GM12878 (cell line): ENCODE measurements at regions not wholly inside any gene's neighbourhood (a gene's known extent, or its start where the extent isn't known, plus 50 kb on each side); places are given as distances from the start of the nearest gene placed in this dataset.

ENCODE experiments used
- ATAC-seq: fragments of 200-7000 bp; cut with Tn5 transposase; 3 replicates; pipeline ENCODE4 v1.9.1; 2020; ENCODE audit warnings: mild to moderate bottlenecking, moderate library complexity
- BruUV-seq: library from RNA; stranded (reverse); fragments of 400-500 nt; replicated peaks from 2 replicates; lab custom pipeline; 2021; lab: Mats Ljungman, UMichigan
- CTCF ChIA-PET: fragments of 300-600 bp; sonication (Branson Sonifier 250); formaldehyde crosslinking; extraction: SDS; loops from one replicate; lab custom pipeline; 2021; ENCODE audit warnings: inconsistent platforms; lab: Yijun Ruan, JAX
- POLR2A ChIA-PET: fragments of 350-600 bp; formaldehyde crosslinking; extraction: SDS; loops from one replicate; lab custom pipeline; 2021; ENCODE audit warnings: inconsistent platforms; lab: Charles Lee
- RAD21 ChIA-PET: fragments of 300-600 bp; sonication (Branson Sonifier 250); formaldehyde crosslinking; loops from one replicate; lab custom pipeline; 2023; ENCODE audit warnings: antibody characterized with exemption; ENCODE audit not compliant: unreplicated experiment; lab: Charles Lee
- SMC1A ChIA-PET: fragments of 300-600 bp; sonication (Branson Sonifier 250); formaldehyde crosslinking; loops from one replicate; lab custom pipeline; 2023; ENCODE audit not compliant: unreplicated experiment, uncharacterized antibody; lab: Charles Lee
- DNase-seq: peaks from one replicate; pipeline ENCODE4 v3.0.0-alpha.2; 2011; ENCODE audit warnings: low read depth, low spot score
- FAIRE-seq: peaks from 3 replicates; lab custom pipeline; 2011; peaks lifted over from hg19 to GRCh38; lab: Jason Lieb, UNC
- H2AFZ ChIP-seq: 2 replicates; pipeline ENCODE4 v1.6.0; 2011; ENCODE audit warnings: low read depth, low read length, control low read depth; ENCODE audit not compliant: control insufficient read depth
- H3K27ac ChIP-seq: 2 replicates; pipeline ENCODE4 v1.5.1; 2011; ENCODE audit warnings: control low read depth; ENCODE audit not compliant: control insufficient read depth, insufficient read depth
- H3K27me3 ChIP-seq, 2 experiments: replicated peaks in 1 of 2; 2 replicates each; pipeline versions ENCODE4 v1.6.0 to v1.6.1; 2011; ENCODE audit warnings: low read length in 1 of 2; ENCODE audit not compliant: control insufficient read depth in 2 of 2, insufficient read depth in 2 of 2
- H3K36me3 ChIP-seq, 2 experiments: 2 replicates each; pipeline ENCODE4 v1.5.1; 2011; ENCODE audit warnings: low read length in 1 of 2; ENCODE audit not compliant: control insufficient read depth in 2 of 2, insufficient read depth in 2 of 2
- H3K4me1 ChIP-seq: 2 replicates; pipeline ENCODE4 v1.6.1; 2011; ENCODE audit warnings: mild to moderate bottlenecking, low read length, moderate library complexity, mixed read lengths; ENCODE audit not compliant: control insufficient read depth, insufficient read depth
- H3K4me2 ChIP-seq: 2 replicates; pipeline ENCODE4 v1.6.0; 2011; ENCODE audit warnings: control low read depth; ENCODE audit not compliant: control insufficient read depth, insufficient read depth
- H3K4me3 ChIP-seq: fragments of 200-600 bp; sonication (generic); 2 replicates; pipeline ENCODE4 v1.5.1; 2016
- H3K79me2 ChIP-seq: 2 replicates; pipeline ENCODE4 v1.6.0; 2011; ENCODE audit warnings: low read length; ENCODE audit not compliant: control insufficient read depth, insufficient read depth
- H3K9ac ChIP-seq: 2 replicates; pipeline ENCODE4 v1.8.0; 2011; ENCODE audit warnings: low read length, control low read depth, mixed read lengths; ENCODE audit not compliant: control insufficient read depth, insufficient read depth
- H3K9me3 ChIP-seq: replicated peaks from 3 replicates; pipeline ENCODE4 v1.5.1; 2011; ENCODE audit warnings: mild to moderate bottlenecking, low read length; ENCODE audit not compliant: control insufficient read depth, insufficient read depth
- H4K20me1 ChIP-seq: 2 replicates; pipeline ENCODE4 v1.6.0; 2011; ENCODE audit not compliant: control insufficient read depth, insufficient read depth
- CREB1 ChIP-seq: IDR thresholded peaks from 2 replicates; pipeline ENCODE4 v1.6.1; 2012; ENCODE audit warnings: low read depth, mild to moderate bottlenecking, inconsistent platforms
- CREM ChIP-seq: IDR thresholded peaks from 2 replicates; pipeline ENCODE4 v1.6.1; 2014; ENCODE audit warnings: antibody characterized with exemption, low read depth
- MEF2A ChIP-seq: IDR thresholded peaks from 2 replicates; pipeline ENCODE4 v1.6.1; 2011; ENCODE audit warnings: low read depth, mild to moderate bottlenecking, low read length, moderate library complexity; ENCODE audit not compliant: insufficient read depth
- SUPT20H ChIP-seq: IDR thresholded peaks from 2 replicates; pipeline ENCODE4 v1.6.1; 2011; ENCODE audit warnings: low read depth, mild to moderate bottlenecking, low read length, moderate library complexity, borderline replicate concordance; ENCODE audit not compliant: control insufficient read depth
- USF2 ChIP-seq: IDR thresholded peaks from 2 replicates; pipeline ENCODE4 v1.6.1; 2011; ENCODE audit warnings: low read depth, low read length, improper control_type of control experiment, borderline replicate concordance
- WGBS: methylation state at CpG from one replicate; pipeline ENCODE4 v1.1.6; 2016; ENCODE audit warnings: low lambda C conversion rate; ENCODE audit not compliant: insufficient replicate concordance, insufficient coverage; ENCODE audit errors: missing lambda C conversion rate; 5-methylcytosine and 5-hydroxymethylcytosine counted together
- in situ Hi-C: fragments of 300-500 bp; cut with MboI; formaldehyde crosslinking; loops from 9 replicates; pipeline ENCODE4 v1.14.3; 2018; ENCODE audit warnings: mixed read lengths
- intact Hi-C: fragments of 100-400 bp; cut with micrococcal nuclease; formaldehyde crosslinking; loops from one replicate; pipeline ENCODE4 v1.14.2; 2022; ENCODE audit not compliant: unreplicated experiment

- in situ Hi-C loops (loop anchor here (10.0 kb wide), 1 partner anchor 874 kb away; no protein-coding TSS in a partner anchor), intact Hi-C loops (no loop called here)
- Histone ChIP-seq H3K9me3 (no peaks in the 10 kb centered on the region), H3K4me1 (no peaks in the 10 kb centered on the region), H3K4me3 (no peak overlapping the region), H3K79me2 (no peaks in the 10 kb centered on the region), H3K36me3 (no peaks in the 10 kb centered on the region), H4K20me1 (no peaks in the 10 kb centered on the region), H3K9ac (no peak overlapping the region), H3K27ac (no peak overlapping the region), H3K27me3 (peaks cover 0 to 3% of the 10 kb centered on the region in 2 experiments; a peak in 2 of 4 replicates), H3K4me2 (no peak overlapping the region), H2AFZ (no peak overlapping the region)
- CTCF ChIA-PET = interaction anchor here (0.9 to 1.4 kb wide), 2 partner anchors 10 to 182 kb away, joined by 3 to 5 read pairs; no protein-coding TSS in a partner anchor
- no peak for ATAC-seq
- no peak for DNase-seq
- RAD21 ChIA-PET = interaction anchor here (1.0 kb wide), 1 partner anchor 8 kb away, joined by 3 read pairs; no protein-coding TSS in a partner anchor
- no TSS peak for BruUV-seq
- 47% methylated on average over 12 of the region's 12 CpGs for WGBS
- SMC1A ChIA-PET = interaction anchor here (1.6 kb wide), 1 partner anchor 8 kb away, joined by 8 read pairs; no protein-coding TSS in a partner anchor
- TF ChIP-seq SUPT20H = no peak
- no peak for FAIRE-seq
- POLR2A ChIA-PET = no interaction called here
These were observed 327.0 kb upstream of the NOCT start for GRCh38 chr4:138688408-138689085.

- CTCF ChIA-PET = no interaction called here
- no peaks in the 10 kb centered on the region for H3K36me3 ChIP-seq
- TF ChIP-seq MEF2A (no peak), CREB1 (no peak), CREM (no peak), USF2 (no peak)
- no peaks in the 10 kb centered on the region for H4K20me1 ChIP-seq
- no TSS peak for BruUV-seq
- FAIRE-seq (no peak), DNase-seq (no peak), ATAC-seq (no peak)
- H3K27me3 ChIP-seq = peaks cover 0 to 3% of the 10 kb centered on the region in 2 experiments; a peak in 2 of 4 replicates
- H3K79me2 ChIP-seq = no peaks in the 10 kb centered on the region
- H3K4me3 ChIP-seq = no peak overlapping the region
- intact Hi-C loops (no loop called here), in situ Hi-C loops (loop anchor here (10.0 kb wide), 1 partner anchor 871 kb away; no protein-coding TSS in a partner anchor)
- no peak overlapping the region for H2AFZ ChIP-seq
- RAD21 ChIA-PET = interaction anchor here (0.6 kb wide), 1 partner anchor 73 kb away, joined by 3 read pairs; no protein-coding TSS in a partner anchor
- H3K4me2 ChIP-seq = no peak overlapping the region
- POLR2A ChIA-PET = no interaction called here
- SMC1A ChIA-PET = no interaction called here
- no peaks in the 10 kb centered on the region for H3K4me1 ChIP-seq
- WGBS = 27% methylated on average over 11 of the region's 11 CpGs
- H3K9ac ChIP-seq = no peak overlapping the region
- H3K27ac ChIP-seq = no peak overlapping the region
- no peaks in the 10 kb centered on the region for H3K9me3 ChIP-seq
These were observed 329.3 kb upstream of the NOCT start for GRCh38 chr4:138686106-138686835.
